Neural cell (in vitro differentiated cells): ENCODE measurements at regions not wholly inside any gene's neighbourhood (a gene's known extent, or its start where the extent isn't known, plus 50 kb on each side); places are given as distances from the start of the nearest gene placed in this dataset.

ENCODE experiments used
- H2AFZ ChIP-seq: fragments of 200-600, 300-800 bp; sonication (generic), shearing (Covaris generic); 2 replicates; pipeline ENCODE4 v1.6.0; 2014; ENCODE audit warnings: low read depth, mild to moderate bottlenecking, antibody characterized with exemption, low read length, moderate library complexity
- H3F3A ChIP-seq: fragments of 200-600 bp; shearing (Covaris generic); 2 replicates; pipeline ENCODE4 v1.6.1; 2016; ENCODE audit warnings: mild to moderate bottlenecking, moderate library complexity, mixed read lengths, antibody characterized with exemption, low read length; ENCODE audit not compliant: insufficient read depth, poor library complexity, severe bottlenecking
- H3K27ac ChIP-seq: fragments of 200-600, 300-800 bp; sonication (generic), shearing (Covaris generic); 2 replicates; pipeline ENCODE4 v1.5.1; 2014; ENCODE audit warnings: mild to moderate bottlenecking, low read length, moderate library complexity
- H3K27me3 ChIP-seq: fragments of 300-800, 200-600 bp; sonication (generic), shearing (Covaris generic); 2 replicates; pipeline ENCODE4 v1.6.0; 2014; ENCODE audit warnings: mild to moderate bottlenecking, low read depth, low read length, moderate library complexity; ENCODE audit not compliant: insufficient read depth
- H3K36me3 ChIP-seq: fragments of 300-800, 200-600 bp; sonication (generic), shearing (Covaris generic); 2 replicates; pipeline ENCODE4 v1.5.1; 2014; ENCODE audit warnings: mild to moderate bottlenecking, antibody characterized with exemption, low read length, moderate library complexity; ENCODE audit not compliant: insufficient read depth
- H3K4me2 ChIP-seq: fragments of 300-800, 200-600 bp; sonication (generic), shearing (Covaris generic); 2 replicates; pipeline ENCODE4 v1.6.0; 2014; ENCODE audit warnings: mild to moderate bottlenecking, low read length
- H3K4me3 ChIP-seq: fragments of 300-800, 200-600 bp; sonication (generic), shearing (Covaris generic); 2 replicates; pipeline ENCODE4 v1.5.1; 2014; ENCODE audit warnings: mild to moderate bottlenecking, low read length, moderate library complexity
- H3K79me2 ChIP-seq: fragments of 200-600 bp; shearing (Covaris generic); replicated peaks from 2 replicates; pipeline ENCODE4 v1.6.0; 2014; ENCODE audit warnings: mild to moderate bottlenecking, low read length, moderate library complexity; ENCODE audit not compliant: insufficient read depth
- H3K9ac ChIP-seq: fragments of 300-800, 200-600 bp; sonication (generic), shearing (Covaris generic); 2 replicates; pipeline ENCODE4 v1.6.1; 2016; ENCODE audit warnings: mild to moderate bottlenecking, low read length, mixed read lengths
- H3K9me2 ChIP-seq: fragments of 200-600 bp; shearing (Covaris generic); 2 replicates; pipeline ENCODE4 v1.6.1; 2016; ENCODE audit warnings: mild to moderate bottlenecking, low read length, mixed read lengths; ENCODE audit not compliant: insufficient read depth
- H3K9me3 ChIP-seq: fragments of 200-600, 300-800 bp; sonication (generic), shearing (Covaris generic); 2 replicates; pipeline ENCODE4 v1.6.1; 2016; ENCODE audit warnings: mild to moderate bottlenecking, mixed run types, low read length, moderate library complexity, mixed read lengths
- H4K20me1 ChIP-seq: fragments of 200-600 bp; shearing (Covaris generic); 2 replicates; pipeline ENCODE4 v1.6.1; 2016; ENCODE audit warnings: mild to moderate bottlenecking, mixed run types; ENCODE audit not compliant: insufficient read depth
- EP300 ChIP-seq: fragments of 450-650 bp; conservative IDR thresholded peaks from 2 replicates; pipeline ENCODE4 v1.6.1; 2014; ENCODE audit warnings: antibody characterized with exemption, mild to moderate bottlenecking, moderate library complexity; ENCODE audit not compliant: poor library complexity, severe bottlenecking
- EZH2 ChIP-seq: fragments of 200-600, 300-800 bp; shearing (Covaris generic), sonication (generic); IDR thresholded peaks from 2 replicates; pipeline ENCODE4 v1.6.1; 2014; ENCODE audit warnings: antibody characterized with exemption, low read length, borderline replicate concordance, mild to moderate bottlenecking; ENCODE audit not compliant: insufficient read depth, poor library complexity, severe bottlenecking
- MXI1 ChIP-seq: fragments of 450-650 bp; conservative IDR thresholded peaks from 2 replicates; pipeline ENCODE4 v1.6.1; 2014; ENCODE audit warnings: antibody characterized with exemption, mild to moderate bottlenecking; ENCODE audit not compliant: poor library complexity, severe bottlenecking
- POLR2AphosphoS5 ChIP-seq: IDR thresholded peaks from 2 replicates; pipeline ENCODE4 v1.6.1; 2012
- RAD21 ChIP-seq: fragments of 450-650 bp; conservative IDR thresholded peaks from 2 replicates; pipeline ENCODE4 v1.6.1; 2014; ENCODE audit warnings: antibody characterized with exemption, mild to moderate bottlenecking, moderate library complexity
- SMC3 ChIP-seq: fragments of 450-650 bp; conservative IDR thresholded peaks from 2 replicates; pipeline ENCODE4 v1.6.1; 2014; ENCODE audit warnings: antibody characterized with exemption, mild to moderate bottlenecking, moderate library complexity; ENCODE audit not compliant: poor library complexity
- TAF1 ChIP-seq: IDR thresholded peaks from 2 replicates; pipeline ENCODE4 v1.6.1; 2012; ENCODE audit warnings: low read depth
- TF ChIP-seq, protein P1 (sequence below): IDR thresholded peaks from 2 replicates; pipeline ENCODE4 v1.6.1; 2012; ENCODE audit warnings: borderline replicate concordance
- TF ChIP-seq, protein P2 (sequence below): fragments of 450-650 bp; IDR thresholded peaks from 2 replicates; pipeline ENCODE4 v1.5.1; 2014; ENCODE audit warnings: antibody characterized with exemption, mild to moderate bottlenecking, moderate library complexity; ENCODE audit not compliant: poor library complexity, severe bottlenecking

DNA sequence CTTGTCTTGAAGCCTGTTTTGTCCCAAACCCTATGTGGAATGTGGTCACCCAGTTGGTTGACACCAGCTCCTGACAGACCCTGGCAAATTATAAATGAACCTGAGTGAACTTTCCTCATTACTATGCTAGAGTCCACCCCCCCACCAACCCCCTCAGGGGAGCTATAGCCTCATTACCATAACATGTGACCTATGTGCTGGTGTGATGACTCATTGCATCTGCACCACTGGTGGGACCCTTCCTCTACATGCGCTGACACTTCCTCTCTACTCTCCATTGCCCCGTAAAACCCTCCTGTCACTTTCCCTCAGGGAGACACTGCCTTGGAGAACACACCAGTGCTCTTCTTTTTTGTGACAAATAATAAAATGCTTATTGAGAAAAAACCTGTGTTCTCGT is 105.0 kb upstream of the SESN3 start:
- Histone ChIP-seq H3K36me3 (no peaks in the 10 kb centered on the region), H3K4me2 (no peak overlapping the region), H3K9me2 (no peaks in the 10 kb centered on the region), H3K27me3 (no peaks in the 10 kb centered on the region), H3K4me3 (no peak overlapping the region), H3K9ac (no peak overlapping the region), H2AFZ (no peak overlapping the region), H3K27ac (no peak overlapping the region), H3F3A (no peaks in the 10 kb centered on the region), H3K79me2 (no peaks in the 10 kb centered on the region), H3K9me3 (no peaks in the 10 kb centered on the region), H4K20me1 (no peaks in the 10 kb centered on the region)
- TF ChIP-seq RAD21 (no peak), POLR2AphosphoS5 (no peak), MXI1 (no peak), SMC3 (no peak), TAF1 (no peak), EZH2 (no peak), EP300 (no peak)
- TF ChIP-seq, protein P1, sequence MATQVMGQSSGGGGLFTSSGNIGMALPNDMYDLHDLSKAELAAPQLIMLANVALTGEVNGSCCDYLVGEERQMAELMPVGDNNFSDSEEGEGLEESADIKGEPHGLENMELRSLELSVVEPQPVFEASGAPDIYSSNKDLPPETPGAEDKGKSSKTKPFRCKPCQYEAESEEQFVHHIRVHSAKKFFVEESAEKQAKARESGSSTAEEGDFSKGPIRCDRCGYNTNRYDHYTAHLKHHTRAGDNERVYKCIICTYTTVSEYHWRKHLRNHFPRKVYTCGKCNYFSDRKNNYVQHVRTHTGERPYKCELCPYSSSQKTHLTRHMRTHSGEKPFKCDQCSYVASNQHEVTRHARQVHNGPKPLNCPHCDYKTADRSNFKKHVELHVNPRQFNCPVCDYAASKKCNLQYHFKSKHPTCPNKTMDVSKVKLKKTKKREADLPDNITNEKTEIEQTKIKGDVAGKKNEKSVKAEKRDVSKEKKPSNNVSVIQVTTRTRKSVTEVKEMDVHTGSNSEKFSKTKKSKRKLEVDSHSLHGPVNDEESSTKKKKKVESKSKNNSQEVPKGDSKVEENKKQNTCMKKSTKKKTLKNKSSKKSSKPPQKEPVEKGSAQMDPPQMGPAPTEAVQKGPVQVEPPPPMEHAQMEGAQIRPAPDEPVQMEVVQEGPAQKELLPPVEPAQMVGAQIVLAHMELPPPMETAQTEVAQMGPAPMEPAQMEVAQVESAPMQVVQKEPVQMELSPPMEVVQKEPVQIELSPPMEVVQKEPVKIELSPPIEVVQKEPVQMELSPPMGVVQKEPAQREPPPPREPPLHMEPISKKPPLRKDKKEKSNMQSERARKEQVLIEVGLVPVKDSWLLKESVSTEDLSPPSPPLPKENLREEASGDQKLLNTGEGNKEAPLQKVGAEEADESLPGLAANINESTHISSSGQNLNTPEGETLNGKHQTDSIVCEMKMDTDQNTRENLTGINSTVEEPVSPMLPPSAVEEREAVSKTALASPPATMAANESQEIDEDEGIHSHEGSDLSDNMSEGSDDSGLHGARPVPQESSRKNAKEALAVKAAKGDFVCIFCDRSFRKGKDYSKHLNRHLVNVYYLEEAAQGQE: no peak
- TF ChIP-seq, protein P2, sequence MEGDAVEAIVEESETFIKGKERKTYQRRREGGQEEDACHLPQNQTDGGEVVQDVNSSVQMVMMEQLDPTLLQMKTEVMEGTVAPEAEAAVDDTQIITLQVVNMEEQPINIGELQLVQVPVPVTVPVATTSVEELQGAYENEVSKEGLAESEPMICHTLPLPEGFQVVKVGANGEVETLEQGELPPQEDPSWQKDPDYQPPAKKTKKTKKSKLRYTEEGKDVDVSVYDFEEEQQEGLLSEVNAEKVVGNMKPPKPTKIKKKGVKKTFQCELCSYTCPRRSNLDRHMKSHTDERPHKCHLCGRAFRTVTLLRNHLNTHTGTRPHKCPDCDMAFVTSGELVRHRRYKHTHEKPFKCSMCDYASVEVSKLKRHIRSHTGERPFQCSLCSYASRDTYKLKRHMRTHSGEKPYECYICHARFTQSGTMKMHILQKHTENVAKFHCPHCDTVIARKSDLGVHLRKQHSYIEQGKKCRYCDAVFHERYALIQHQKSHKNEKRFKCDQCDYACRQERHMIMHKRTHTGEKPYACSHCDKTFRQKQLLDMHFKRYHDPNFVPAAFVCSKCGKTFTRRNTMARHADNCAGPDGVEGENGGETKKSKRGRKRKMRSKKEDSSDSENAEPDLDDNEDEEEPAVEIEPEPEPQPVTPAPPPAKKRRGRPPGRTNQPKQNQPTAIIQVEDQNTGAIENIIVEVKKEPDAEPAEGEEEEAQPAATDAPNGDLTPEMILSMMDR: no peak

DNA sequence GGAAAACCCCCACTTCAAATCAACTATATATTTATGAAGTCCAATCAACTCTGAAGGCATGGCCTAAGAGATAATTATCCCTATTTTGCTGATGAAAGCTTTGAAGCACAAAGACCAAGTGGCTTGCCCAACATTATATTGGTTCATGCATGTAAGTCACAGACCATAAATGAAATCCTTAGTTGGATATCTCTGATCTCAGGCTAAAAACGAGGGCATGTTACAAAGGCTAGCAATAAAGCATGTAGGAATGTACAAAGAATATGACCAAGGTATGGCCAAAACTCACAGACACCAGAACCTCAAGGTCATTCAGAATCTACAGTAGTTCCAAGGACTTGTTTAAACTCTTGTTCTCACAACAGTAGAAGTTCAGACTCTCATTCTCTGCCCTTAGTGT is 100.2 kb upstream of the SESN3 start:
- no peak overlapping the region for H3K4me2 ChIP-seq

More for the DNA sequence above, 100.2 kb upstream of the SESN3 start:
- H3K79me2 ChIP-seq: no peaks in the 10 kb centered on the region
- H3K4me3 ChIP-seq: no peak overlapping the region
- H3K9me3 ChIP-seq: no peaks in the 10 kb centered on the region
- H4K20me1 ChIP-seq: no peaks in the 10 kb centered on the region
- TF ChIP-seq, protein P2: no peak
- TF ChIP-seq MXI1 (no peak), TAF1 (no peak), POLR2AphosphoS5 (no peak), EZH2 (no peak), RAD21 (no peak)
- TF ChIP-seq, protein P1: no peak
- no peaks in the 10 kb centered on the region for H3K27me3 ChIP-seq
- H3F3A ChIP-seq: no peaks in the 10 kb centered on the region
- H2AFZ ChIP-seq: no peak overlapping the region
- no peak overlapping the region for H3K27ac ChIP-seq
- no peak overlapping the region for H3K9ac ChIP-seq
- no peaks in the 10 kb centered on the region for H3K36me3 ChIP-seq
- H3K9me2 ChIP-seq: no peaks in the 10 kb centered on the region
